HepG2 (cell line): ENCODE measurements at regions not wholly inside any gene's neighbourhood (a gene's known extent, or its start where the extent isn't known, plus 50 kb on each side); places are given as distances from the start of the nearest gene placed in this dataset.

Experiments used
- BCL6 ChIP-seq: IDR thresholded peaks from 2 replicates; pipeline ENCODE4 v1.6.1; 2016; ENCODE audit warnings: missing genetic modification reagents, missing compliant biosample characterization
- EP300 ChIP-seq, 3 experiments: sonication (generic) in 1 of 3; formaldehyde crosslinking in 1 of 3; IDR thresholded peaks; 2 replicates each; pipeline versions ENCODE4 v1.5.1 to v1.6.1; 2011 to 2020; ENCODE audit warnings: low read depth in 2 of 3, low read length in 2 of 3, borderline replicate concordance in 1 of 3, improper control_type of control experiment in 1 of 3, mild to moderate bottlenecking in 1 of 3, missing genetic modification reagents in 1 of 3, moderate library complexity in 1 of 3
- FOXJ3 ChIP-seq: sonication (generic); formaldehyde crosslinking; IDR thresholded peaks from 2 replicates; pipeline ENCODE4 v1.4.0; 2020; ENCODE audit warnings: missing genetic modification reagents, mild to moderate bottlenecking, borderline replicate concordance
- KLF13 ChIP-seq: sonication (generic); formaldehyde crosslinking; IDR thresholded peaks from 2 replicates; pipeline ENCODE4 v1.4.0; 2020; ENCODE audit warnings: mild to moderate bottlenecking, missing genetic modification reagents
- MAFK ChIP-seq, 2 experiments: IDR thresholded peaks in 1 of 2; conservative IDR thresholded peaks in 1 of 2; 2 replicates each; pipeline ENCODE4 v1.6.1; 2011; ENCODE audit warnings: improper control_type of control experiment in 2 of 2, low read length in 2 of 2
- NCOA2 ChIP-seq: sonication (generic); formaldehyde crosslinking; IDR thresholded peaks from 2 replicates; pipeline ENCODE4 v1.8.0; 2022; ENCODE audit warnings: inconsistent platforms
- NFIB ChIP-seq: sonication (generic); formaldehyde crosslinking; IDR thresholded peaks from 2 replicates; pipeline ENCODE4 v1.9.0; 2021; ENCODE audit warnings: missing genetic modification reagents, mild to moderate bottlenecking, borderline replicate concordance
- SAFB2 ChIP-seq: sonication (generic); formaldehyde crosslinking; IDR thresholded peaks from 2 replicates; pipeline ENCODE4 v1.5.1; 2020; ENCODE audit warnings: missing genetic modification reagents, low read depth, mild to moderate bottlenecking, borderline replicate concordance
- SOX13 ChIP-seq, 3 experiments: fragments of 450-650 bp in 1 of 3; sonication (generic) in 1 of 3; formaldehyde crosslinking in 1 of 3; IDR thresholded peaks in 2 of 3; conservative IDR thresholded peaks in 1 of 3; 2 replicates each; pipeline versions ENCODE4 v1.5.0 to v1.6.1; 2016 to 2020; ENCODE audit warnings: antibody characterized with exemption in 1 of 3, mild to moderate bottlenecking in 1 of 3, missing compliant biosample characterization in 1 of 3, missing genetic modification reagents in 1 of 3, moderate library complexity in 1 of 3
- TBX2 ChIP-seq: sonication (generic); formaldehyde crosslinking; IDR thresholded peaks from 2 replicates; pipeline ENCODE4 v1.5.0; 2020; ENCODE audit warnings: missing genetic modification reagents, mild to moderate bottlenecking, borderline replicate concordance
- ZKSCAN8 ChIP-seq: IDR thresholded peaks from 2 replicates; pipeline ENCODE4 v1.6.1; 2016; ENCODE audit warnings: borderline replicate concordance, missing genetic modification reagents, missing compliant biosample characterization
- ZMYM4 ChIP-seq: sonication (generic); formaldehyde crosslinking; IDR thresholded peaks from 2 replicates; pipeline ENCODE4 v1.8.1; 2023; ENCODE audit warnings: mild to moderate bottlenecking, missing genetic modification reagents
- ZSCAN25 ChIP-seq: sonication (generic); formaldehyde crosslinking; IDR thresholded peaks from 2 replicates; pipeline ENCODE4 v1.8.0; 2022; ENCODE audit warnings: mild to moderate bottlenecking, missing genetic modification reagents
- TF ChIP-seq, protein P1 (sequence below): IDR thresholded peaks from 2 replicates; pipeline ENCODE4 v1.4.0; 2020; ENCODE audit warnings: mild to moderate bottlenecking, missing genetic modification reagents
- TF ChIP-seq, protein P2 (sequence below): IDR thresholded peaks from 2 replicates; pipeline ENCODE4 v1.6.1; 2016; ENCODE audit warnings: low read depth, missing genetic modification reagents, missing compliant biosample characterization
- TF ChIP-seq, protein P3 (sequence below): sonication (generic); formaldehyde crosslinking; IDR thresholded peaks from 2 replicates; pipeline ENCODE4 v1.5.1; 2020; ENCODE audit warnings: missing genetic modification reagents, mild to moderate bottlenecking, borderline replicate concordance

DNA sequence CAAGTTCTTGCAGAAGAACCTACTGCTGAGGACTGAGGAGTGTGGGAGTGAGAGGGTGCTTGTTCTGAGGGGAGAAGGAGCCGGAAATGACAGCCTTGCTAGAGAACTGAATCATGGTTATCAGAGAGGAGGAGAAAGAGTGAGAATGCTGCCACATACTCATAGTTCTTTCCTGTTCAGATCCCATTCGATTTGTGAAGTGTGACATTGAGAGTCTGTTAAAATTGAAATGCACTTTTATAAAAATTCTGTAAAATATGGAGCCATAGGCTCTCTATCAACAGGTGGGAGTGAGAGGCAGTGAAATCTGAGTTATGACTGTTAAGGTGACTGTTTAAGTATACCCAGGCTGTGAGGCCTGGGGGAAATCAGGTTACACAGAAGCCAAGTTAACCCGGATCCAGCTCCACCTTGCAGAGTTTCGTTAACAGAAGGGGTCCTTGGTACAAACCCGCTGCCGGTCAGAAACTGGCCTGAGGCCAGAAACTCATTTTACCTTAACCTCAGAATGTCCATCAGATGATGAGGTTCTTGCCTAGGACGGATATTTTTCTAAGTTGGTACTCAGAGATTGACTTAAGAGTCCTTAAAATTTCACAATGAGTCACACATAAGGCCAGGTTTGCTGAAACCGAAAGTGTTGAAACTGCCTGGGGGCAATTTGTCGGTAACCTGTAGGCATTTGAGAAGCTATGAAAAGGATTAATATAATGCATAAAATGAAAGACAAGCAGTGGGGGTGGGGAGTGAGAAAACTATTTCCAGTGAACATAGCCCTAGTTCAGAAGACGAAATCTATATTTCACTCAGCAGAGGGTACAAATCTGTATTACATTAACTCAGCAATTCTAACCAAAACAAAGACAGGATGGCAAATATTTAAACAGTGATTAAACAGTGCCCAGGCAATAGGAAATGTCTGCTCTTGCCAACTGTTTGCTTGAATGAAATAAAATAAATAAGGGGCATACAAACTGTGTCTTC lies 350.5 kb downstream of the KCNRG start (continued):
- TF ChIP-seq, protein P1, sequence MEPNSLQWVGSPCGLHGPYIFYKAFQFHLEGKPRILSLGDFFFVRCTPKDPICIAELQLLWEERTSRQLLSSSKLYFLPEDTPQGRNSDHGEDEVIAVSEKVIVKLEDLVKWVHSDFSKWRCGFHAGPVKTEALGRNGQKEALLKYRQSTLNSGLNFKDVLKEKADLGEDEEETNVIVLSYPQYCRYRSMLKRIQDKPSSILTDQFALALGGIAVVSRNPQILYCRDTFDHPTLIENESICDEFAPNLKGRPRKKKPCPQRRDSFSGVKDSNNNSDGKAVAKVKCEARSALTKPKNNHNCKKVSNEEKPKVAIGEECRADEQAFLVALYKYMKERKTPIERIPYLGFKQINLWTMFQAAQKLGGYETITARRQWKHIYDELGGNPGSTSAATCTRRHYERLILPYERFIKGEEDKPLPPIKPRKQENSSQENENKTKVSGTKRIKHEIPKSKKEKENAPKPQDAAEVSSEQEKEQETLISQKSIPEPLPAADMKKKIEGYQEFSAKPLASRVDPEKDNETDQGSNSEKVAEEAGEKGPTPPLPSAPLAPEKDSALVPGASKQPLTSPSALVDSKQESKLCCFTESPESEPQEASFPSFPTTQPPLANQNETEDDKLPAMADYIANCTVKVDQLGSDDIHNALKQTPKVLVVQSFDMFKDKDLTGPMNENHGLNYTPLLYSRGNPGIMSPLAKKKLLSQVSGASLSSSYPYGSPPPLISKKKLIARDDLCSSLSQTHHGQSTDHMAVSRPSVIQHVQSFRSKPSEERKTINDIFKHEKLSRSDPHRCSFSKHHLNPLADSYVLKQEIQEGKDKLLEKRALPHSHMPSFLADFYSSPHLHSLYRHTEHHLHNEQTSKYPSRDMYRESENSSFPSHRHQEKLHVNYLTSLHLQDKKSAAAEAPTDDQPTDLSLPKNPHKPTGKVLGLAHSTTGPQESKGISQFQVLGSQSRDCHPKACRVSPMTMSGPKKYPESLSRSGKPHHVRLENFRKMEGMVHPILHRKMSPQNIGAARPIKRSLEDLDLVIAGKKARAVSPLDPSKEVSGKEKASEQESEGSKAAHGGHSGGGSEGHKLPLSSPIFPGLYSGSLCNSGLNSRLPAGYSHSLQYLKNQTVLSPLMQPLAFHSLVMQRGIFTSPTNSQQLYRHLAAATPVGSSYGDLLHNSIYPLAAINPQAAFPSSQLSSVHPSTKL (CRISPR knock-in tag) = peak; percentile 48; the same call in 1 of the 2 replicates
- TF ChIP-seq KLF13 (CRISPR knock-in tag) (no peak), FOXJ3 (CRISPR knock-in tag) (peak; percentile 29; the same call in 1 of the 2 replicates), ZKSCAN8 (CRISPR knock-in tag) (peak; percentile 42; the same call in 1 of the 2 replicates), SAFB2 (CRISPR knock-in tag) (no peak), SOX13 (IDR thresholded peaks at IDR 0.05) (no peak), SOX13 (CRISPR knock-in tag; conservative IDR thresholded peaks at IDR 0.05 in 1 of 2, IDR thresholded peaks at IDR 0.05 in 1 of 2) (peak in 1 of 2 experiments; percentile 62; a peak in 2 of 4 replicates), BCL6 (CRISPR knock-in tag) (0 out of 2 replicates have a peak, but pooled peaks have one; percentile 20), MAFK (conservative IDR thresholded peaks at IDR 0.05 in 1 of 2, IDR thresholded peaks at IDR 0.05 in 1 of 2; ENCODE audit: low read length in 2 of 2) (peak; percentile 19 to 33; a peak in 1 of 4 replicates), EP300 (IDR thresholded peaks at IDR 0.05; ENCODE audit: low read depth in 2 of 2, low read length in 2 of 2) (peak in 1 of 2 experiments; percentile 47; a peak in 2 of 4 replicates), EP300 (CRISPR knock-in tag; IDR thresholded peaks at IDR 0.05; ENCODE audit: borderline replicate concordance) (no peak), ZMYM4 (CRISPR knock-in tag) (0 out of 2 replicates have a peak, but pooled peaks have one; percentile 14), TBX2 (CRISPR knock-in tag) (0 out of 2 replicates have a peak, but pooled peaks have one; percentile 23), NCOA2 (CRISPR knock-in tag) (peak; percentile 38; the same call in 1 of the 2 replicates), NFIB (CRISPR knock-in tag) (no peak), ZSCAN25 (no peak)
- TF ChIP-seq, protein P2, sequence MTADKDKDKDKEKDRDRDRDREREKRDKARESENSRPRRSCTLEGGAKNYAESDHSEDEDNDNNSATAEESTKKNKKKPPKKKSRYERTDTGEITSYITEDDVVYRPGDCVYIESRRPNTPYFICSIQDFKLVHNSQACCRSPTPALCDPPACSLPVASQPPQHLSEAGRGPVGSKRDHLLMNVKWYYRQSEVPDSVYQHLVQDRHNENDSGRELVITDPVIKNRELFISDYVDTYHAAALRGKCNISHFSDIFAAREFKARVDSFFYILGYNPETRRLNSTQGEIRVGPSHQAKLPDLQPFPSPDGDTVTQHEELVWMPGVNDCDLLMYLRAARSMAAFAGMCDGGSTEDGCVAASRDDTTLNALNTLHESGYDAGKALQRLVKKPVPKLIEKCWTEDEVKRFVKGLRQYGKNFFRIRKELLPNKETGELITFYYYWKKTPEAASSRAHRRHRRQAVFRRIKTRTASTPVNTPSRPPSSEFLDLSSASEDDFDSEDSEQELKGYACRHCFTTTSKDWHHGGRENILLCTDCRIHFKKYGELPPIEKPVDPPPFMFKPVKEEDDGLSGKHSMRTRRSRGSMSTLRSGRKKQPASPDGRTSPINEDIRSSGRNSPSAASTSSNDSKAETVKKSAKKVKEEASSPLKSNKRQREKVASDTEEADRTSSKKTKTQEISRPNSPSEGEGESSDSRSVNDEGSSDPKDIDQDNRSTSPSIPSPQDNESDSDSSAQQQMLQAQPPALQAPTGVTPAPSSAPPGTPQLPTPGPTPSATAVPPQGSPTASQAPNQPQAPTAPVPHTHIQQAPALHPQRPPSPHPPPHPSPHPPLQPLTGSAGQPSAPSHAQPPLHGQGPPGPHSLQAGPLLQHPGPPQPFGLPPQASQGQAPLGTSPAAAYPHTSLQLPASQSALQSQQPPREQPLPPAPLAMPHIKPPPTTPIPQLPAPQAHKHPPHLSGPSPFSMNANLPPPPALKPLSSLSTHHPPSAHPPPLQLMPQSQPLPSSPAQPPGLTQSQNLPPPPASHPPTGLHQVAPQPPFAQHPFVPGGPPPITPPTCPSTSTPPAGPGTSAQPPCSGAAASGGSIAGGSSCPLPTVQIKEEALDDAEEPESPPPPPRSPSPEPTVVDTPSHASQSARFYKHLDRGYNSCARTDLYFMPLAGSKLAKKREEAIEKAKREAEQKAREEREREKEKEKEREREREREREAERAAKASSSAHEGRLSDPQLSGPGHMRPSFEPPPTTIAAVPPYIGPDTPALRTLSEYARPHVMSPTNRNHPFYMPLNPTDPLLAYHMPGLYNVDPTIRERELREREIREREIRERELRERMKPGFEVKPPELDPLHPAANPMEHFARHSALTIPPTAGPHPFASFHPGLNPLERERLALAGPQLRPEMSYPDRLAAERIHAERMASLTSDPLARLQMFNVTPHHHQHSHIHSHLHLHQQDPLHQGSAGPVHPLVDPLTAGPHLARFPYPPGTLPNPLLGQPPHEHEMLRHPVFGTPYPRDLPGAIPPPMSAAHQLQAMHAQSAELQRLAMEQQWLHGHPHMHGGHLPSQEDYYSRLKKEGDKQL (CRISPR knock-in tag) = peak; percentile 32; the same call in 1 of the 2 replicates
- TF ChIP-seq, protein P3, sequence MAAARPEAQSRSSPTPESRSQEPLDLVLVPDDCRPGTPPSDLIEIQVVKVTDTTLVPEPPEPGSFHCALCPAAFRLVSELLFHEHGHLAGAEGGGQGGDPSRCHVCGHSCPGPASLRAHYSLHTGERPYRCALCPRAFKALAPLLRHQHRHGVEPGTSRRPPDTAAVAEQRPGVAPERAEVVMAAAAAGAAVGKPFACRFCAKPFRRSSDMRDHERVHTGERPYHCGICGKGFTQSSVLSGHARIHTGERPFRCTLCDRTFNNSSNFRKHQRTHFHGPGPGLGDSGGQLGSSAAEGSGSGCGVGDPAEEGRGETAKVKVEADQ (CRISPR knock-in tag) = no peak
